Skin epidermis (tissue), 12 donors: ENCODE measurements at regions not wholly inside any gene's neighbourhood (a gene's known extent, or its start where the extent isn't known, plus 50 kb on each side); places are given as distances from the start of the nearest gene placed in this dataset.

Source experiments
- H3K27ac ChIP-seq, 21 experiments: fragments of 200-600 bp; sonication (generic) in 11 of 21; one replicate each; pipeline ENCODE4 v1.5.0; 2020; ENCODE audit warnings: mild to moderate bottlenecking in 3 of 21, inconsistent platforms in 2 of 21, moderate library complexity in 2 of 21
- H3K4me3 ChIP-seq, 7 experiments: fragments of 200-600 bp; sonication (generic) in 2 of 7; one replicate each; pipeline ENCODE4 v1.5.0; 2020; ENCODE audit warnings: inconsistent platforms in 2 of 7, mild to moderate bottlenecking in 2 of 7, moderate library complexity in 1 of 7

GRCh38 chr1:59142311-59143132 is 154.4 kb upstream of the FGGY start:
- H3K27ac ChIP-seq, result peak overlapping the region in 13 of 21 experiments; percentile 2 to 75 (median 47)
- H3K4me3 ChIP-seq, result no peak overlapping the region

GRCh38 chr1:59143133-59143487 is 153.8 kb upstream of the FGGY start:
- no peak overlapping the region for H3K4me3 ChIP-seq
- peak overlapping the region in 14 of 21 experiments; percentile 2 to 75 (median 47) for H3K27ac ChIP-seq

DNA sequence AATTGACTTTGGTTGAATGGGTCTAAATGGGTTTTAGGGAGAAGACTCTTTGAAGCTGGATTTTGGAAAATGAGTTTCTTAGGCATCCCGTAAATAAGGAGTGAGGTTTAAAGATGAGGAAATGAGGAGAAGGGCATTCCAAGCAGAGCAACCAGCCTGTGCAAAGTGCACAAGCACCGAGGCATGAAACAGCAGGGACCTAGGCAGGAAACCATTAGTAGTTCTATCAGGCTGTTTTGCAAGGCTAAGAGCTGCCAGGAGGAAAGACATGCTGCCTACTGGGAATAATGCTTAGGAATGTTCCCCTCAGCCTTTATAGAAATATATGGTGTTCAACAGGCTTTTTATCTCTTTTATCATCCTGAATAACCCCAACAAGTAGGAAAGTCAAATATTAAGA is 153.1 kb upstream of the FGGY start:
- Histone ChIP-seq H3K27ac (peak overlapping the region in 9 of 21 experiments; percentile 1 to 50 (median 18)), H3K4me3 (no peak overlapping the region)

- Histone ChIP-seq H3K27ac (no peak overlapping the region), H3K4me3 (no peak overlapping the region)
Observed at GRCh38 chr1:59144959-59145358, 151.9 kb upstream of the FGGY start.

- H3K4me3 ChIP-seq, result peak overlapping the region in 3 of 7 experiments; percentile 31 to 49 (median 33)
- H3K27ac ChIP-seq, result peak overlapping the region in 2 of 21 experiments; percentile 81 to 84
Observed at GRCh38 chr1:59146056-59146455, 150.8 kb upstream of the FGGY start.

- Histone ChIP-seq H3K27ac (peak overlapping the region; percentile 24 to 84 (median 69)), H3K4me3 (peak overlapping the region; percentile 26 to 49 (median 34))
Observed at GRCh38 chr1:59146651-59147358, 150.1 kb upstream of the FGGY start.

- no peak overlapping the region for H3K4me3 ChIP-seq
- peak overlapping the region in 1 of 21 experiments; percentile 6 for H3K27ac ChIP-seq
Observed at GRCh38 chr1:59149435-59149834, 147.5 kb upstream of the FGGY start.

DNA sequence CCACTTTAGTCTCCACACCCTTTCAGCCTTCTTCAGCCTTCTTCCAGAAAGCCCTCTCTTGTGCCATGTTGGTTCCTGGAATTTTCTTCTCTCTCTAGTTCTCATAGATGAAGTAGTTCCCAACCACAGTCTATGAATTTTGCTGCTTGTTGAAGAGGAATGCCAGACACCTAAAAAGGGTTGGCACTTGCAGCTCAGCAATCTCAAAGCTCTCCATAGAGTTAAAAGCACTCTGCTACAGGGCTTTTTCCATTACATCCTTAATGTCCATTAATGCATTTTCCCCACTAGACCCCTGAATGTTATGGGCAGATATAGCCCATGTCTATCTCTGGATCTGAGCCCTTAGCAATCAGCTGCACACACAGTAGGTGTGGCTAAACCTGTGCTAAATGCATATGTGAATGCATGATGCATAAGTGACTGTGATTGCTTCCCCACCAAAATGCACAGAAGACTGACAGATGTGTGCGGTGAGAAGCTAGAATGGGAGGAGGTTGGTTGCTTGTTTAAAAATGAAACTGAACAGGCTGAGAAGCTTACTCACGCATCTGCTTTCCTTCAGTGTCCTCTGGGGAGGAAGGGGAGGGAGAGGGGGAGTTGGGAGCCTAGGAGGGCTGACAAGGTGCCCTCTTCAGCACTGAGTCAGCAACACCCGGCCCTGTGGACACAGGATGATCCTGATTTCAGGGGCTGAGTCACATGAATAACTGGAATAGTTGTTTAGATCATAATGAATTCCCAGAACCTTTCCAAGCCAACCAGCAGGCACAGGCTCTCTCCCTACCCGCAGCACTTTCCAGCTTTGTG is 146.1 kb upstream of the FGGY start:
- Histone ChIP-seq H3K27ac (peak overlapping the region in 17 of 21 experiments; percentile 5 to 86 (median 45)), H3K4me3 (no peak overlapping the region)

DNA sequence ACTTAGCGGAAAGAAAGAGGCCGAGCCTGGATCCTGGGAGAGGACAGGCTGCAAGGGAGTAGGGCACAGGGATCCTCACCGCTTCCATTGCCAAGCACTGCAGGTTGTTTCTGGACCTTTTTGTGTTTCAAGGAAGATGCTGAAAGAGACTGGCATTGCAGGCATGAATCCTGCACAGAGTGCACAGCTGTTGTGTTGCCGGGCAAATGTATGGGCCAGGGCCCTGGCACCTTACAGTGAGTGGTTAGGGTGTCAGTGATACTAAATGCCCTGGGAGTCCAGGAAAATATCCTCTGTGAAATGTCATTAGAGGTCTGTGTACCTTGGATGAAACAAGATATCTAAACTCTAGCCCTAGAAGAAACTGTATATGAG is 145.5 kb upstream of the FGGY start:
- peak overlapping the region in 17 of 21 experiments; percentile 9 to 86 (median 42) for H3K27ac ChIP-seq
- no peak overlapping the region for H3K4me3 ChIP-seq

DNA sequence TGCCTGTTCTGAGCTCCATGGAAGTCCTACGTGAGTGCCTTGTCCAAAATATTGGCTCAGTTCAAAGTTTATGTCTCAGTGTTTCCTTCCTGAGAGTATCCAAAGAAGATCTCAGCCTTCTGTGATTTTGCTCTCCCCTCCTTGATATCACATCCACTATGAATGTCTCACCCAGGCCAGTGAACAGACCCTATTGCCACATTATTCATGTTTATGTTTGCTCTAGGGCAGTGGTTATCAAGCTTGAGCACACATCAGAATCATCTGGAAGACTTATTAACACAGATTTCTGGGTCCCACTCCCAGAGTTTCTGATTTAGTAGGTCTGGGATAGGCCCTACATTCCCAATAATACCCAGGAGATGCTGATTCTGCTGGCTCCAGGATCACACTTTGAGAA is 145.0 kb upstream of the FGGY start:
- Histone ChIP-seq H3K27ac (peak overlapping the region in 16 of 21 experiments; percentile 9 to 86 (median 44)), H3K4me3 (no peak overlapping the region)

- Histone ChIP-seq H3K27ac (peak overlapping the region in 2 of 21 experiments; percentile 68 to 86), H3K4me3 (no peak overlapping the region)
Observed at GRCh38 chr1:59152511-59152910, 144.4 kb upstream of the FGGY start.

DNA sequence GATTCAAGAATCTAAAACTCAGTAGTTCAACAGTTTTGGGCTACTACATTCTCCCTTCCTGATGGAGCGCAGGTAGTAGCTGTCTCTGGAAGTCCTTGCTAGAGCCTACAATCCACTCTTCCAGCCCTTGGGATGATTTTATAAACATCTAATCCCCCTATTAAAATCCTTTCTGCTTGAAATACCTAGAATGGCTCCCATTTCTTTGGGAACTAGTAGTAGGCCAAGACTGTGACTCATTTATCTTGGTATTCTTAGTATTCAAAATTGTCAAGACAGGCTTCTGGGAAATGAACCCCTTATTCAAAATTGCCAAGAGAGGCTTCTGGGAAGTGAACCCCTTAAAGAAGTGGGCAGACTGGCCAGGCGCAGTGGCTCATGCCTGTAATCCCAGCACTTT is 142.5 kb upstream of the FGGY start:
- H3K27ac ChIP-seq, result peak overlapping the region in 1 of 21 experiments; percentile 10
- H3K4me3 ChIP-seq, result no peak overlapping the region

DNA sequence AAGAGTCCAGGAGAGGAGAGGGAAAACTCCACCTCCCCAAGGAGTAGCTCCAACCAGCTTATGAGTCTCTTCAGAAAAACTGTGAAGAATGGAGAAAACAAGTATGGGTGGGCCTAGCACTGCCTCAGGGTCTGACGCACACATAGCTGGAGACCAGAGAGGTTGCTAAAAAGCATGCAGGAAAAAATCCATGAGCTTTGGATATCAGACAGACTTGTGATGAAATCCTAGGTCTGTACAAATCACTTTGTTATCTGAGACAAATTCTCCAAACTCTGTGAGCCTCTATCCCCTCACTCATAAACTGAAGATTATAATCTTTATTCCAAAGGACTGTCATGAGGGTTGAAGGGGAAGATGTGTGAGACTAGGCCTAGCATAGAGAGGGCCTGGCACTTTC is 141.5 kb upstream of the FGGY start:
- no peak overlapping the region for H3K4me3 ChIP-seq
- H3K27ac ChIP-seq, result peak overlapping the region in 9 of 21 experiments; percentile 1 to 56 (median 28)

- H3K27ac ChIP-seq, result peak overlapping the region in 7 of 21 experiments; percentile 11 to 56 (median 28)
- no peak overlapping the region for H3K4me3 ChIP-seq
Observed at GRCh38 chr1:59156051-59156450, 140.8 kb upstream of the FGGY start.

GRCh38 chr1:59156526-59157199 is 140.2 kb upstream of the FGGY start:
- Histone ChIP-seq H3K27ac (peak overlapping the region in 3 of 21 experiments; percentile 14 to 53 (median 39)), H3K4me3 (no peak overlapping the region)

GRCh38 chr1:59158321-59158720 is 138.6 kb upstream of the FGGY start:
- no peak overlapping the region for H3K27ac ChIP-seq
- H3K4me3 ChIP-seq, result no peak overlapping the region

- H3K27ac ChIP-seq, result no peak overlapping the region
- H3K4me3 ChIP-seq, result no peak overlapping the region
Observed at GRCh38 chr1:59159557-59160203, 137.2 kb upstream of the FGGY start.

GRCh38 chr1:59161136-59161535 is 135.8 kb upstream of the FGGY start:
- H3K4me3 ChIP-seq, result no peak overlapping the region
- peak overlapping the region in 1 of 21 experiments; percentile 27 for H3K27ac ChIP-seq

DNA sequence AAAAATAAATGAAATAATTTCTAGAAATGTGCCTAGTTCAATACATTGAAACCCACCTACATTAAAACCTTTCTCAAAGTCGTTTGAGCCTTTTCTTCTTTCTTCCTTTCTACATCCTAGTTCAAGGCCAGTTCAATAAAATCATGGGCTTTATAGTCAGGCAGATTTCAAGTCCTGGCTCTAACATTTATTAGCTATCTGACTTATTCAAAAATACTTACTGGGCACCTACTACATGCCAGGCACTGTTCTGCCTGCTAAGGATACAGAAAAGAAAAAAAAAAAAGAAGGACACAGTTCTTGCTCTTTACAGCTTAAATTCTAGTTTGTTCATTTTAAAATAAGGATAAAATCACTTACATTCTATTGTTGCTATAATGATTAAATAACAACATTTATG is 134.2 kb upstream of the FGGY start:
- H3K27ac ChIP-seq, result peak overlapping the region in 2 of 21 experiments; percentile 46 to 67
- no peak overlapping the region for H3K4me3 ChIP-seq
